Mesendoderm (in vitro differentiated cells): ENCODE measurements at regions not wholly inside any gene's neighbourhood (a gene's known extent, or its start where the extent isn't known, plus 50 kb on each side); places are given as distances from the start of the nearest gene placed in this dataset.

ENCODE experiments used
- DNase-seq: peaks from one replicate; pipeline ENCODE4 v3.0.0; 2013
- H2AK5ac ChIP-seq: 2 replicates; pipeline ENCODE4 v1.6.1; 2013; ENCODE audit warnings: low read length, inconsistent platforms
- H2BK120ac ChIP-seq: 2 replicates; pipeline ENCODE4 v1.6.1; 2013; ENCODE audit warnings: low read depth, mild to moderate bottlenecking, low read length, moderate library complexity, mixed read lengths
- H2BK15ac ChIP-seq: replicated peaks from 2 replicates; pipeline ENCODE4 v1.6.1; 2013; ENCODE audit warnings: low read depth, mild to moderate bottlenecking, moderate library complexity
- H2BK5ac ChIP-seq: 2 replicates; pipeline ENCODE4 v1.6.1; 2013; ENCODE audit warnings: low read length, inconsistent platforms
- H3K18ac ChIP-seq: 2 replicates; pipeline ENCODE4 v1.6.1; 2013; ENCODE audit warnings: mild to moderate bottlenecking, low read length, mixed read lengths
- H3K23ac ChIP-seq: one replicate; pipeline ENCODE4 v1.6.1; 2013; ENCODE audit warnings: low read length
- H3K27ac ChIP-seq: 2 replicates; pipeline ENCODE4 v1.5.1; 2013; ENCODE audit warnings: low read depth, mild to moderate bottlenecking, inconsistent platforms, low read length, moderate library complexity
- H3K27me3 ChIP-seq: 2 replicates; pipeline ENCODE4 v1.6.1; 2013; ENCODE audit warnings: low read length, control low read depth, mild to moderate bottlenecking, inconsistent platforms; ENCODE audit not compliant: insufficient read depth, poor library complexity
- H3K36me3 ChIP-seq: 2 replicates; pipeline ENCODE4 v1.6.1; 2013; ENCODE audit warnings: low read length, inconsistent platforms; ENCODE audit not compliant: control insufficient read depth, insufficient read depth
- H3K4ac ChIP-seq: one replicate; pipeline ENCODE4 v1.6.1; 2013; ENCODE audit warnings: low read depth, mild to moderate bottlenecking, low read length, moderate library complexity
- H3K4me1 ChIP-seq: 2 replicates; pipeline ENCODE4 v1.6.1; 2013; ENCODE audit warnings: low read depth, low read length, inconsistent platforms; ENCODE audit not compliant: control insufficient read depth
- H3K4me2 ChIP-seq: 2 replicates; pipeline ENCODE4 v1.6.1; 2013; ENCODE audit warnings: low read length
- H3K4me3 ChIP-seq: 2 replicates; pipeline ENCODE4 v1.5.1; 2013; ENCODE audit warnings: mild to moderate bottlenecking, low read length
- H3K56ac ChIP-seq: one replicate; pipeline ENCODE4 v1.6.1; 2013; ENCODE audit warnings: low read length
- H3K79me1 ChIP-seq: 2 replicates; pipeline ENCODE4 v1.6.1; 2013; ENCODE audit warnings: low read length, inconsistent platforms
- H3K79me2 ChIP-seq: 2 replicates; pipeline ENCODE4 v1.6.1; 2013; ENCODE audit warnings: mild to moderate bottlenecking, low read length; ENCODE audit not compliant: control insufficient read depth, insufficient read depth
- H3K9ac ChIP-seq: 2 replicates; pipeline ENCODE4 v1.6.1; 2013; ENCODE audit warnings: low read length, inconsistent platforms
- H4K5ac ChIP-seq: one replicate; pipeline ENCODE4 v1.6.1; 2013; ENCODE audit warnings: low read length
- H4K8ac ChIP-seq: one replicate; pipeline ENCODE4 v1.6.1; 2013; ENCODE audit warnings: low read depth, mild to moderate bottlenecking, control low read depth, low read length, moderate library complexity
- WGBS: extraction: QIAGEN DNeasy Blood & Tissue Kit; methylation state at CpG from one replicate; pipeline ENCODE4 v1.1.7; 2013; ENCODE audit warnings: low lambda C conversion rate, missing lambda C conversion rate; ENCODE audit not compliant: insufficient coverage; ENCODE audit errors: extremely low coverage; 5-methylcytosine and 5-hydroxymethylcytosine counted together

DNA sequence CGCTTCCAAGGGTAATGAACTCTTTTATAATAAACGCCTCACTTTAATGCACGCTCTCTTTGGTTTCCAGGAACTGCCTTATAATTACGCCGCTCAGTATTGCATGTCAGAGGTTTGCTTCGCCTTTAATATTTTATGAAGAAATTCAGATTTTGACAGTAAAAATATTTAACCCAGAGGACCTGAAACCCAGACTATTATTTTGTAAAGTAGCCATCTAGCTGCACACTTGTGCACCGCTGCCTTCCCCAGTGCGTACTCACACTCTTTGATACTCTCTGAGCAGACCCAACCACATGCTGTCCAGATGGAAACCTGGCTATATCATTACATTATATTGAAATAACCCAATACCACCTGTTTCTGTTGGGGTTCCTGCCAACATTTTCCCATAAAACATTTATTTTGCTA lies 270.1 kb downstream of the C1D start:
- Histone ChIP-seq H2AK5ac (no peak overlapping the region), H2BK120ac (no peak overlapping the region), H4K8ac (no peak overlapping the region), H3K4ac (no peak overlapping the region), H3K4me2 (no peak overlapping the region), H3K27ac (no peak overlapping the region), H3K23ac (no peak overlapping the region), H3K27me3 (no peaks in the 10 kb centered on the region), H3K4me3 (no peak overlapping the region), H2BK5ac (no peak overlapping the region), H3K56ac (no peak overlapping the region), H3K9ac (no peak overlapping the region), H3K79me1 (no peaks in the 10 kb centered on the region), H3K4me1 (no peaks in the 10 kb centered on the region), H2BK15ac (no peak overlapping the region), H3K36me3 (no peaks in the 10 kb centered on the region), H3K18ac (no peak overlapping the region), H3K79me2 (no peaks in the 10 kb centered on the region), H4K5ac (no peak overlapping the region)
- WGBS, result no CpG with 5 or more reads among the region's 8 CpGs
- no peak for DNase-seq

GRCh38 chr2:67797801-67798540 lies 264.8 kb downstream of the C1D start:
- H3K56ac ChIP-seq, result no peak overlapping the region
- no peak overlapping the region for H3K9ac ChIP-seq
- no peaks in the 10 kb centered on the region for H3K79me1 ChIP-seq
- DNase-seq, result peak; percentile 35
- H3K4ac ChIP-seq, result no peak overlapping the region
- H3K4me3 ChIP-seq, result no peak overlapping the region
- no peak overlapping the region for H3K23ac ChIP-seq
- no peak overlapping the region for H3K4me2 ChIP-seq
- H4K8ac ChIP-seq, result no peak overlapping the region
- H3K4me1 ChIP-seq, result peaks cover 4% of the 10 kb centered on the region
- H4K5ac ChIP-seq, result no peak overlapping the region
- no peaks in the 10 kb centered on the region for H3K36me3 ChIP-seq
- H3K27ac ChIP-seq, result no peak overlapping the region
- H3K27me3 ChIP-seq, result no peaks in the 10 kb centered on the region
- no peak overlapping the region for H2BK5ac ChIP-seq
- no peak overlapping the region for H2BK15ac ChIP-seq
- H2BK120ac ChIP-seq, result no peak overlapping the region
- H3K18ac ChIP-seq, result no peak overlapping the region
- H3K79me2 ChIP-seq, result no peaks in the 10 kb centered on the region
- no peak overlapping the region for H2AK5ac ChIP-seq
- no CpG with 5 or more reads among the region's 7 CpGs for WGBS

GRCh38 chr2:67798541-67799160 lies 264.2 kb downstream of the C1D start:
- Histone ChIP-seq H2BK15ac (no peak overlapping the region), H4K8ac (no peak overlapping the region)

DNA sequence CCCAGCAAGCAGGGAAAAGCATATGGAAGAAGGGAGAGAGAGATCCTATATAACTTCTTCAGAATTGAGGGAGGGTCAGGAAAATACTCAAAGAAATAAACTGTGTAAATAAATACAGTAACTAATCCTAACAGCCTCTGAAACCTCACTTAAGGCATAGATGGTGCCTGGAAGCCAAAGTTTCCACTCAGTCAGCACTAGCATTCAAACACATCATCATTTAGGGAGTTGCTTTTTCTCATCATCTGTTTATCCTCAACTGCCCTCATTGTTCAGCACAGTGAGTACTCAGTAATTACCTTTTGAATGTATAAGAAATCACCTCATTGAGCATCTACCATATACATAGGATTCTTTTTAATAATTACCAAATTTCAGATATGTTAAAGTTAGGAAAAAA lies 262.9 kb downstream of the C1D start:
- H3K79me2 ChIP-seq, result no peaks in the 10 kb centered on the region

More at GRCh38 chr2:67798541-67799160, 264.2 kb downstream of the C1D start:
- no peak overlapping the region for H3K4me2 ChIP-seq
- H3K27ac ChIP-seq, result no peak overlapping the region
- H3K23ac ChIP-seq, result no peak overlapping the region
- H3K27me3 ChIP-seq, result no peaks in the 10 kb centered on the region
- H3K56ac ChIP-seq, result no peak overlapping the region
- no peak overlapping the region for H3K9ac ChIP-seq
- no peak overlapping the region for H2AK5ac ChIP-seq
- H3K79me1 ChIP-seq, result no peaks in the 10 kb centered on the region
- no peak overlapping the region for H2BK120ac ChIP-seq
- WGBS, result no CpG with 5 or more reads among the region's 5 CpGs
- peaks cover 4% of the 10 kb centered on the region for H3K4me1 ChIP-seq
- H3K79me2 ChIP-seq, result no peaks in the 10 kb centered on the region
- no peaks in the 10 kb centered on the region for H3K36me3 ChIP-seq
- no peak overlapping the region for H2BK5ac ChIP-seq
- H3K4ac ChIP-seq, result no peak overlapping the region
- H4K5ac ChIP-seq, result no peak overlapping the region
- no peak overlapping the region for H3K18ac ChIP-seq
- no peak overlapping the region for H3K4me3 ChIP-seq
- DNase-seq, result no peak

GRCh38 chr2:67802291-67802690 lies 260.5 kb downstream of the C1D start:
- Histone ChIP-seq H3K56ac (no peak overlapping the region), H3K4me2 (no peak overlapping the region), H2BK15ac (no peak overlapping the region), H3K79me1 (no peaks in the 10 kb centered on the region), H3K79me2 (no peaks in the 10 kb centered on the region), H3K4ac (no peak overlapping the region), H2BK5ac (no peak overlapping the region), H2AK5ac (no peak overlapping the region), H4K8ac (no peak overlapping the region), H3K4me1 (peaks cover 4% of the 10 kb centered on the region), H3K4me3 (no peak overlapping the region), H2BK120ac (no peak overlapping the region), H3K27me3 (no peaks in the 10 kb centered on the region), H4K5ac (no peak overlapping the region), H3K18ac (no peak overlapping the region), H3K36me3 (no peaks in the 10 kb centered on the region), H3K27ac (no peak overlapping the region), H3K23ac (no peak overlapping the region), H3K9ac (no peak overlapping the region)
- no peak for DNase-seq
- WGBS, result no CpG with 5 or more reads among the region's 2 CpGs

More for the DNA sequence above, 262.9 kb downstream of the C1D start:
- no peaks in the 10 kb centered on the region for H3K36me3 ChIP-seq
- H4K5ac ChIP-seq, result no peak overlapping the region
- H3K56ac ChIP-seq, result no peak overlapping the region
- no peak overlapping the region for H3K27ac ChIP-seq
- DNase-seq, result no peak
- H3K18ac ChIP-seq, result no peak overlapping the region
- no peak overlapping the region for H4K8ac ChIP-seq
- no peak overlapping the region for H3K9ac ChIP-seq
- H3K4ac ChIP-seq, result no peak overlapping the region
- no peak overlapping the region for H2BK120ac ChIP-seq
- H3K4me1 ChIP-seq, result peaks cover 4% of the 10 kb centered on the region
- H3K27me3 ChIP-seq, result no peaks in the 10 kb centered on the region
- no peak overlapping the region for H2BK5ac ChIP-seq
- H3K79me1 ChIP-seq, result no peaks in the 10 kb centered on the region
- H2BK15ac ChIP-seq, result no peak overlapping the region
- H3K4me2 ChIP-seq, result no peak overlapping the region
- no peak overlapping the region for H2AK5ac ChIP-seq
- no peak overlapping the region for H3K23ac ChIP-seq
- H3K4me3 ChIP-seq, result no peak overlapping the region

DNA sequence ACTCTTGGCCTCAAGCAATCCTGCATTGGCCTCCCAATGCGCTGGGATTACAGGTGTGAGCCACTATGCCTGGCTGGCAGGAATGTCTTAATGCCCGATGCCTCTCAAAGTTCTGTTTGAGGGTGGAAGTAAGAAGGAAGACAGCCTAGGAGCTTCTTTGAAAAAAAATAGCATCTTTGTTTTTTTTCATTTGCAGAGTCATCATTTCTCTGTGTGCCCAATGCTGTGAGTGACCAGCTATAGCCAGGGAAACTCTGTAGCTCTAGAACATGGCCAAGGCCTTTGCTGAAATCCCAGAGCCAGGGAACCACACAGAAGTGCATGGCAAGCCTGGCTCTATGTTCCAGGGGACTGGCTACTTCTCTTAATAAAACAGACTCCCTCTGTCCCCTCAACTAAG lies 260.0 kb downstream of the C1D start:
- Histone ChIP-seq H2BK5ac (no peak overlapping the region), H3K9ac (no peak overlapping the region), H2BK120ac (no peak overlapping the region), H3K4me1 (peaks cover 4% of the 10 kb centered on the region), H4K8ac (no peak overlapping the region), H3K36me3 (no peaks in the 10 kb centered on the region), H3K4me2 (no peak overlapping the region), H3K27me3 (no peaks in the 10 kb centered on the region), H3K79me1 (no peaks in the 10 kb centered on the region), H3K27ac (no peak overlapping the region), H3K79me2 (no peaks in the 10 kb centered on the region), H3K4me3 (no peak overlapping the region), H4K5ac (no peak overlapping the region), H3K56ac (no peak overlapping the region), H3K4ac (no peak overlapping the region), H2AK5ac (no peak overlapping the region), H2BK15ac (no peak overlapping the region), H3K23ac (no peak overlapping the region), H3K18ac (no peak overlapping the region)
- DNase-seq, result no peak
- no CpG with 5 or more reads among the region's 2 CpGs for WGBS
